ENCODE measurements at regions not wholly inside any gene's neighbourhood (a gene's known extent, or its start where the extent isn't known, plus 50 kb on each side); places are given as distances from the start of the nearest gene placed in this dataset.

- TF ChIP-seq HNF4G (IDR thresholded peaks at IDR 0.05) (no peak), REST (IDR thresholded peaks at IDR 0.05) (no peak), SP1 (IDR thresholded peaks at IDR 0.05) (no peak), GABPA (IDR thresholded peaks at IDR 0.05 in 1 of 2, conservative IDR thresholded peaks at IDR 0.05 in 1 of 2) (no peak), EGR1 (IDR thresholded peaks at IDR 0.05; ENCODE audit: low read depth in 2 of 2) (no peak), NR2F2 (IDR thresholded peaks at IDR 0.05) (no peak), HNF4A (conservative IDR thresholded peaks at IDR 0.05) (no peak), ZBTB33 (IDR thresholded peaks at IDR 0.05) (no peak), FOXA1 (IDR thresholded peaks at IDR 0.05) (no peak), JUND (IDR thresholded peaks at IDR 0.05) (no peak), TAF1 (conservative IDR thresholded peaks at IDR 0.05) (no peak), RAD21 (IDR thresholded peaks at IDR 0.05) (no peak), RXRA (IDR thresholded peaks at IDR 0.05) (no peak), YY1 (IDR thresholded peaks at IDR 0.05) (no peak), FOXA2 (IDR thresholded peaks at IDR 0.05) (no peak)
- TF ChIP-seq, protein P1, sequence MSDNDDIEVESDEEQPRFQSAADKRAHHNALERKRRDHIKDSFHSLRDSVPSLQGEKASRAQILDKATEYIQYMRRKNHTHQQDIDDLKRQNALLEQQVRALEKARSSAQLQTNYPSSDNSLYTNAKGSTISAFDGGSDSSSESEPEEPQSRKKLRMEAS (IDR thresholded peaks at IDR 0.05), result no peak
- TF ChIP-seq, protein P2, sequence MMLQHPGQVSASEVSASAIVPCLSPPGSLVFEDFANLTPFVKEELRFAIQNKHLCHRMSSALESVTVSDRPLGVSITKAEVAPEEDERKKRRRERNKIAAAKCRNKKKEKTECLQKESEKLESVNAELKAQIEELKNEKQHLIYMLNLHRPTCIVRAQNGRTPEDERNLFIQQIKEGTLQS (IDR thresholded peaks at IDR 0.05), result no peak
- TF ChIP-seq, protein P3, sequence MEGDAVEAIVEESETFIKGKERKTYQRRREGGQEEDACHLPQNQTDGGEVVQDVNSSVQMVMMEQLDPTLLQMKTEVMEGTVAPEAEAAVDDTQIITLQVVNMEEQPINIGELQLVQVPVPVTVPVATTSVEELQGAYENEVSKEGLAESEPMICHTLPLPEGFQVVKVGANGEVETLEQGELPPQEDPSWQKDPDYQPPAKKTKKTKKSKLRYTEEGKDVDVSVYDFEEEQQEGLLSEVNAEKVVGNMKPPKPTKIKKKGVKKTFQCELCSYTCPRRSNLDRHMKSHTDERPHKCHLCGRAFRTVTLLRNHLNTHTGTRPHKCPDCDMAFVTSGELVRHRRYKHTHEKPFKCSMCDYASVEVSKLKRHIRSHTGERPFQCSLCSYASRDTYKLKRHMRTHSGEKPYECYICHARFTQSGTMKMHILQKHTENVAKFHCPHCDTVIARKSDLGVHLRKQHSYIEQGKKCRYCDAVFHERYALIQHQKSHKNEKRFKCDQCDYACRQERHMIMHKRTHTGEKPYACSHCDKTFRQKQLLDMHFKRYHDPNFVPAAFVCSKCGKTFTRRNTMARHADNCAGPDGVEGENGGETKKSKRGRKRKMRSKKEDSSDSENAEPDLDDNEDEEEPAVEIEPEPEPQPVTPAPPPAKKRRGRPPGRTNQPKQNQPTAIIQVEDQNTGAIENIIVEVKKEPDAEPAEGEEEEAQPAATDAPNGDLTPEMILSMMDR (IDR thresholded peaks at IDR 0.05; ENCODE audit: low read depth, low read length, missing input control), result no peak
- peaks cover 0 to 4% (median 0%) of the 10 kb centered on the region in 4 donors for H3K27me3 ChIP-seq (ENCODE audit: control insufficient read depth in 4 of 4, insufficient read depth in 4 of 4, low read length in 3 of 4)
- H3K9ac ChIP-seq (ENCODE audit: low read depth in 1 of 2, low read length in 2 of 2), result no peak overlapping the region
- H3K4me1 ChIP-seq (ENCODE audit: control insufficient read depth in 4 of 4, insufficient read depth in 4 of 4, low read length in 3 of 4), result no peaks in the 10 kb centered on the region
- H3K36me3 ChIP-seq (ENCODE audit: control insufficient read depth in 4 of 4, insufficient read depth in 3 of 4, low read depth in 1 of 4, low read length in 3 of 4), result no peaks in the 10 kb centered on the region
- no peaks in the 10 kb centered on the region for H3K9me3 ChIP-seq (ENCODE audit: control insufficient read depth in 4 of 4, low read length in 3 of 4)
- no peak overlapping the region for H3K4me3 ChIP-seq (ENCODE audit: low read depth in 1 of 3, low read length in 3 of 3)
- H3K27ac ChIP-seq (ENCODE audit: low read depth in 1 of 2, low read length in 2 of 2), result no peak overlapping the region
- WGBS, result 69% methylated on average over 4 of the region's 4 CpGs
- no peak for DNase-seq (ENCODE audit: low spot score)
Measured at GRCh38 chr5:103941596-103941995, 379.0 kb upstream of the NUDT12 start.

Measured in liver (tissue), 8 donors.